B cell (primary cell): ENCODE measurements at regions not wholly inside any gene's neighbourhood (a gene's known extent, or its start where the extent isn't known, plus 50 kb on each side); places are given as distances from the start of the nearest gene placed in this dataset.

Experiments
- ATAC-seq: fragments of 200-7000 bp; cut with Tn5 transposase; one replicate; pipeline ENCODE4 v1.10.0; 2021; ENCODE audit warnings: low read depth, mild to moderate bottlenecking, moderate number of reproducible peaks, moderate library complexity
- CTCF ChIA-PET: fragments of 350-600 bp; sonication (Branson Sonifier 250); formaldehyde crosslinking; loops from one replicate; lab custom pipeline; 2021; ENCODE audit warnings: antibody characterized with exemption, inconsistent platforms; lab: Charles Lee
- POLR2A ChIA-PET: fragments of 350-600 bp; sonication (Branson Sonifier 250); formaldehyde crosslinking; loops from one replicate; lab custom pipeline; 2021; ENCODE audit warnings: antibody characterized with exemption; lab: Charles Lee
- DNase-seq: peaks from one replicate; pipeline ENCODE4 v3.0.0; 2013
- H2AFZ ChIP-seq: 2 replicates; pipeline ENCODE4 v1.6.1; 2012; ENCODE audit warnings: mild to moderate bottlenecking, low read depth, low read length; ENCODE audit not compliant: insufficient read depth, poor library complexity, severe bottlenecking
- H3K27ac ChIP-seq, 2 donors: 1 replicate in 1 of 2; 2 replicates in 1 of 2; pipeline ENCODE4 v1.5.1; 2012 to 2013; ENCODE audit warnings: low read length in 2 of 2, mild to moderate bottlenecking in 2 of 2, moderate library complexity in 1 of 2
- H3K27me3 ChIP-seq, 4 experiments: fragments of 200-600 bp in 1 of 4; sonication (generic) in 1 of 4; replicated peaks in 1 of 4; 1 replicate in 2 of 4; 2 replicates in 2 of 4; pipeline versions ENCODE4 v1.6.1 to v1.7.0; 2013 to 2016; ENCODE audit warnings: low read length in 3 of 4, mild to moderate bottlenecking in 2 of 4, mixed read lengths in 1 of 4, moderate library complexity in 1 of 4; ENCODE audit not compliant: insufficient read depth in 4 of 4, control insufficient read depth in 3 of 4; ENCODE audit errors: control extremely low read depth in 1 of 4
- H3K36me3 ChIP-seq, 2 experiments: replicated peaks in 1 of 2; 1 replicate in 1 of 2; 2 replicates in 1 of 2; pipeline versions ENCODE4 v1.6.1 to v1.7.1; 2013; ENCODE audit warnings: low read length in 1 of 2; ENCODE audit not compliant: insufficient read depth in 2 of 2, control insufficient read depth in 1 of 2; ENCODE audit errors: control extremely low read depth in 1 of 2, extremely low read depth in 1 of 2
- H3K4me1 ChIP-seq, 2 donors: fragments of 200-600 bp in 1 of 2; sonication (generic) in 1 of 2; 1 replicate in 1 of 2; 2 replicates in 1 of 2; pipeline versions ENCODE4 v1.5.1 to v1.6.1; 2013 to 2017; ENCODE audit warnings: low read length in 2 of 2; ENCODE audit not compliant: control insufficient read depth in 2 of 2, insufficient read depth in 2 of 2
- H3K4me2 ChIP-seq: replicated peaks from 2 replicates; pipeline ENCODE3; 2012; ENCODE audit warnings: mild to moderate bottlenecking, low read depth, low read length; ENCODE audit not compliant: poor library complexity, severe bottlenecking
- H3K4me3 ChIP-seq, 5 experiments: fragments of 200-600 bp in 1 of 5; sonication (generic) in 1 of 5; 1 replicate in 3 of 5; 2 replicates in 2 of 5; pipeline versions ENCODE4 v1.5.1 to v1.7.0; 2011 to 2016; ENCODE audit warnings: low read length in 4 of 5, mild to moderate bottlenecking in 4 of 5, low read depth in 2 of 5, control low read depth in 1 of 5, moderate library complexity in 1 of 5; ENCODE audit not compliant: insufficient read depth in 1 of 5; ENCODE audit errors: control extremely low read depth in 1 of 5, extremely low read depth in 1 of 5
- H3K79me2 ChIP-seq: fragments of 200-600 bp; sonication (generic); one replicate; pipeline ENCODE4 v1.6.0; 2016; ENCODE audit warnings: low read length; ENCODE audit not compliant: control insufficient read depth, insufficient read depth
- H3K9ac ChIP-seq: fragments of 200-600 bp; sonication (generic); 2 replicates; pipeline ENCODE4 v1.6.1; 2017; ENCODE audit warnings: mild to moderate bottlenecking, low read length, moderate library complexity
- H3K9me3 ChIP-seq, 3 donors: one replicate each; pipeline versions ENCODE4 v1.6.1 to v1.7.1; 2013; ENCODE audit warnings: low read length in 2 of 3; ENCODE audit not compliant: control insufficient read depth in 2 of 3, insufficient read depth in 1 of 3; ENCODE audit errors: control extremely low read depth in 1 of 3
- H4K20me1 ChIP-seq: 2 replicates; pipeline ENCODE4 v1.6.0; 2012; ENCODE audit warnings: mild to moderate bottlenecking, low read length; ENCODE audit not compliant: insufficient read depth, control insufficient read depth, poor library complexity, severe bottlenecking
- H3K27ac Mint-ChIP-seq: one replicate; pipeline ENCODE4 v1.8.0; 2021; ENCODE audit warnings: mixed read lengths
- H3K27me3 Mint-ChIP-seq: one replicate; pipeline ENCODE4 v1.8.0; 2021; ENCODE audit warnings: mixed read lengths
- H3K4me1 Mint-ChIP-seq: one replicate; pipeline ENCODE4 v1.8.0; 2021; ENCODE audit warnings: mixed read lengths
- H3K4me3 Mint-ChIP-seq: one replicate; pipeline ENCODE4 v1.8.0; 2021; ENCODE audit warnings: mixed read lengths
- H3K9me3 Mint-ChIP-seq: one replicate; pipeline ENCODE4 v1.8.0; 2022; ENCODE audit warnings: mixed read lengths; ENCODE audit not compliant: insufficient read depth
- CTCF ChIP-seq: fragments of 200-600 bp; IDR thresholded peaks from one replicate; pipeline ENCODE4 v1.8.0; 2022; ENCODE audit warnings: antibody characterized with exemption, mild to moderate bottlenecking
- EZH2 ChIP-seq: IDR thresholded peaks from 2 replicates; pipeline ENCODE4 v1.6.1; 2012; ENCODE audit warnings: borderline replicate concordance, low read depth, mild to moderate bottlenecking, moderate library complexity, low read length; ENCODE audit not compliant: insufficient read depth, poor library complexity, severe bottlenecking
- WGBS: methylation state at CpG from one replicate; pipeline ENCODE4 v1.1.5; 2013; ENCODE audit warnings: missing lambda C conversion rate; ENCODE audit not compliant: insufficient coverage; 5-methylcytosine and 5-hydroxymethylcytosine counted together
- intact Hi-C: fragments of 100-400 bp; cut with micrococcal nuclease; formaldehyde crosslinking; loops from one replicate; pipeline ENCODE4 v1.10.0; 2022

- intact Hi-C loops: no loop called here
- H3K27ac Mint-ChIP-seq: no peak overlapping the region
- ChIA-PET POLR2A (no interaction called here), CTCF (no interaction called here)
- no peak overlapping the region for H3K27ac ChIP-seq
- H3K4me1 Mint-ChIP-seq: no peaks in the 10 kb centered on the region
- H3K36me3 ChIP-seq: no peaks in the 10 kb centered on the region
- peaks cover 0 to 5% (median 0%) of the 10 kb centered on the region in 3 donors for H3K9me3 ChIP-seq
- 94% methylated on average over 2 of the region's 8 CpGs for WGBS
- no peak overlapping the region for H3K4me3 Mint-ChIP-seq
- no peaks in the 10 kb centered on the region for H4K20me1 ChIP-seq
- H3K79me2 ChIP-seq: no peaks in the 10 kb centered on the region
- no peaks in the 10 kb centered on the region for H3K4me1 ChIP-seq
- DNase-seq (no peak), ATAC-seq (no peak)
- no peaks in the 10 kb centered on the region for H3K9me3 Mint-ChIP-seq
- H3K27me3 Mint-ChIP-seq: no peaks in the 10 kb centered on the region
- no peak overlapping the region for H3K9ac ChIP-seq
- H2AFZ ChIP-seq: no peak overlapping the region
- no peak overlapping the region for H3K4me3 ChIP-seq
- H3K4me2 ChIP-seq: no peak overlapping the region
- TF ChIP-seq CTCF: no peak
- no peak for TF ChIP-seq EZH2
- peaks cover 0 to 6% (median 0%) of the 10 kb centered on the region in 4 experiments for H3K27me3 ChIP-seq
Measured at GRCh38 chr20:24787621-24788020, 161.4 kb upstream of the CST7 start.

GRCh38 chr20:24789877-24790276 lies 159.2 kb upstream of the CST7 start:
- Histone ChIP-seq H3K9me3 (peaks cover 0 to 5% (median 0%) of the 10 kb centered on the region in 3 donors), H3K27me3 (no peaks in the 10 kb centered on the region), H3K4me3 (no peak overlapping the region), H4K20me1 (no peaks in the 10 kb centered on the region), H3K9ac (no peak overlapping the region), H3K4me2 (no peak overlapping the region), H2AFZ (no peak overlapping the region), H3K36me3 (no peaks in the 10 kb centered on the region), H3K27ac (no peak overlapping the region), H3K79me2 (no peaks in the 10 kb centered on the region), H3K4me1 (no peaks in the 10 kb centered on the region)
- Mint-ChIP-seq H3K4me3 (no peak overlapping the region), H3K9me3 (no peaks in the 10 kb centered on the region), H3K27me3 (peaks cover 4% of the 10 kb centered on the region), H3K4me1 (no peaks in the 10 kb centered on the region), H3K27ac (no peak overlapping the region)
- POLR2A ChIA-PET: no interaction called here
- CTCF ChIA-PET: no interaction called here
- intact Hi-C loops: no loop called here
- no peak for TF ChIP-seq CTCF
- no peak for TF ChIP-seq EZH2
- DNase-seq (no peak), ATAC-seq (no peak)
- WGBS: 64% methylated on average over 4 of the region's 4 CpGs
